ENCODE measurements at regions not wholly inside any gene's neighbourhood (a gene's known extent, or its start where the extent isn't known, plus 50 kb on each side); places are given as distances from the start of the nearest gene placed in this dataset.

GRCh38 chr3:84573962-84574361 is 384.8 kb upstream of the CADM2 start:
- ChIA-PET CTCF (ENCODE audit: low intra/inter-chr PET ratio) (no interaction called here), POLR2A (no interaction called here)
- Histone ChIP-seq H3K9me1 (ENCODE audit: control insufficient read depth, insufficient read depth, low read length) (no peaks in the 10 kb centered on the region), H3K4me1 (replicated peaks in 1 of 2; ENCODE audit: control insufficient read depth in 2 of 2, insufficient read depth in 2 of 2, low read length in 2 of 2) (no peaks in the 10 kb centered on the region), H3K4me3 (no peak overlapping the region), H2AFZ (ENCODE audit: low read depth, low read length) (no peak overlapping the region), H3K27me3 (ENCODE audit: control insufficient read depth in 2 of 2, insufficient read depth in 2 of 2, low read length in 2 of 2) (no peaks in the 10 kb centered on the region), H3K27ac (ENCODE audit: extremely low read depth, low read depth, low read length) (no peak overlapping the region), H3K4me2 (ENCODE audit: insufficient read depth, low read length) (no peak overlapping the region), H3K79me2 (ENCODE audit: control insufficient read depth, insufficient read depth, low read length) (no peaks in the 10 kb centered on the region), H3K9me3 (replicated peaks; ENCODE audit: control insufficient read depth, insufficient read depth, low read depth, low read length) (no peaks in the 10 kb centered on the region), H3K36me3 (ENCODE audit: control insufficient read depth, insufficient read depth, low read length) (no peaks in the 10 kb centered on the region), H4K20me1 (replicated peaks; ENCODE audit: control insufficient read depth, insufficient read depth, low read length) (no peaks in the 10 kb centered on the region), H3K9ac (ENCODE audit: insufficient read depth in 1 of 2, low read depth in 2 of 2, low read length in 2 of 2) (no peak overlapping the region)
- TF ChIP-seq ZNF174 (CRISPR knock-in tag; IDR thresholded peaks at IDR 0.05) (no peak), ZBTB7A (IDR thresholded peaks at IDR 0.05; ENCODE audit: borderline replicate concordance, control insufficient read depth, low read depth, low read length) (no peak), PURB (CRISPR knock-in tag; IDR thresholded peaks at IDR 0.05; ENCODE audit: low read depth) (no peak), SP2 (IDR thresholded peaks at IDR 0.05; ENCODE audit: extremely low read depth, low read depth, low read length, poor library complexity, severe bottlenecking) (no peak), ZZZ3 (IDR thresholded peaks at IDR 0.05) (no peak), NCOA2 (IDR thresholded peaks at IDR 0.05; ENCODE audit: partially characterized antibody in 2 of 2) (no peak)
- TF ChIP-seq, protein P1, sequence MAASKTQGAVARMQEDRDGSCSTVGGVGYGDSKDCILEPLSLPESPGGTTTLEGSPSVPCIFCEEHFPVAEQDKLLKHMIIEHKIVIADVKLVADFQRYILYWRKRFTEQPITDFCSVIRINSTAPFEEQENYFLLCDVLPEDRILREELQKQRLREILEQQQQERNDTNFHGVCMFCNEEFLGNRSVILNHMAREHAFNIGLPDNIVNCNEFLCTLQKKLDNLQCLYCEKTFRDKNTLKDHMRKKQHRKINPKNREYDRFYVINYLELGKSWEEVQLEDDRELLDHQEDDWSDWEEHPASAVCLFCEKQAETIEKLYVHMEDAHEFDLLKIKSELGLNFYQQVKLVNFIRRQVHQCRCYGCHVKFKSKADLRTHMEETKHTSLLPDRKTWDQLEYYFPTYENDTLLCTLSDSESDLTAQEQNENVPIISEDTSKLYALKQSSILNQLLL (CRISPR knock-in tag; IDR thresholded peaks at IDR 0.05; ENCODE audit: borderline replicate concordance) = no peak
- TF ChIP-seq, protein P2, sequence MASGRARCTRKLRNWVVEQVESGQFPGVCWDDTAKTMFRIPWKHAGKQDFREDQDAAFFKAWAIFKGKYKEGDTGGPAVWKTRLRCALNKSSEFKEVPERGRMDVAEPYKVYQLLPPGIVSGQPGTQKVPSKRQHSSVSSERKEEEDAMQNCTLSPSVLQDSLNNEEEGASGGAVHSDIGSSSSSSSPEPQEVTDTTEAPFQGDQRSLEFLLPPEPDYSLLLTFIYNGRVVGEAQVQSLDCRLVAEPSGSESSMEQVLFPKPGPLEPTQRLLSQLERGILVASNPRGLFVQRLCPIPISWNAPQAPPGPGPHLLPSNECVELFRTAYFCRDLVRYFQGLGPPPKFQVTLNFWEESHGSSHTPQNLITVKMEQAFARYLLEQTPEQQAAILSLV (tag; IDR thresholded peaks at IDR 0.05) = no peak
- 9% methylated on average over 1 of the region's 1 CpG for WGBS (ENCODE audit: insufficient coverage, low coverage, missing lambda C conversion rate)
- no TSS peak for BruUV-seq (replicated peaks)
- intact Hi-C loops (cut with micrococcal nuclease) (no loop called here), in situ Hi-C loops (cut with MboI) (no loop called here)
- DNase-seq (ENCODE audit: extremely low read depth in 1 of 4, low spot score in 3 of 4) = no peak
- ATAC-seq = no peak
- no peak for FAIRE-seq
